Parathyroid adenoma (tissue), 2 donors: ENCODE measurements at regions not wholly inside any gene's neighbourhood (a gene's known extent, or its start where the extent isn't known, plus 50 kb on each side); places are given as distances from the start of the nearest gene placed in this dataset.

Experiments used
- H2AFZ ChIP-seq: fragments of 300-600 bp; sonication (generic); one replicate; pipeline ENCODE4 v1.7.0; 2017; ENCODE audit warnings: antibody characterized with exemption, mild to moderate bottlenecking
- H3K27ac ChIP-seq: fragments of 300-600 bp; sonication (generic); one replicate; pipeline ENCODE4 v1.7.0; 2017
- H3K27me3 ChIP-seq: fragments of 300-600 bp; sonication (generic); one replicate; pipeline ENCODE4 v1.7.0; 2017; ENCODE audit warnings: low read length; ENCODE audit not compliant: control insufficient read depth, insufficient read depth
- H3K36me3 ChIP-seq: fragments of 300-600 bp; sonication (generic); one replicate; pipeline ENCODE4 v1.7.0; 2017; ENCODE audit warnings: low read length; ENCODE audit not compliant: control insufficient read depth, insufficient read depth
- H3K4me1 ChIP-seq: fragments of 300-600 bp; sonication (generic); one replicate; pipeline ENCODE4 v1.7.0; 2017; ENCODE audit warnings: control low read depth
- H3K4me2 ChIP-seq: fragments of 300-600 bp; sonication (generic); one replicate; pipeline ENCODE4 v1.7.0; 2017; ENCODE audit warnings: low read length
- H3K4me3 ChIP-seq: fragments of 300-600 bp; sonication (generic); one replicate; pipeline ENCODE4 v1.7.0; 2017; ENCODE audit warnings: low read depth, low read length
- H3K79me2 ChIP-seq: fragments of 300-600 bp; sonication (generic); one replicate; pipeline ENCODE4 v1.7.0; 2017; ENCODE audit warnings: control low read depth
- H3K9ac ChIP-seq: fragments of 300-600 bp; sonication (generic); one replicate; pipeline ENCODE4 v1.7.0; 2017; ENCODE audit warnings: mild to moderate bottlenecking
- H3K9me3 ChIP-seq: fragments of 300-600 bp; sonication (generic); one replicate; pipeline ENCODE4 v1.7.0; 2017; ENCODE audit warnings: low read length; ENCODE audit not compliant: control insufficient read depth
- TF ChIP-seq, protein P1 (sequence below): fragments of 300-600 bp; sonication (generic); IDR thresholded peaks from one replicate; pipeline ENCODE4 v1.7.0; 2017; ENCODE audit warnings: antibody characterized with exemption, mild to moderate bottlenecking
- donor health status: primary hyperparathyroidism.

DNA sequence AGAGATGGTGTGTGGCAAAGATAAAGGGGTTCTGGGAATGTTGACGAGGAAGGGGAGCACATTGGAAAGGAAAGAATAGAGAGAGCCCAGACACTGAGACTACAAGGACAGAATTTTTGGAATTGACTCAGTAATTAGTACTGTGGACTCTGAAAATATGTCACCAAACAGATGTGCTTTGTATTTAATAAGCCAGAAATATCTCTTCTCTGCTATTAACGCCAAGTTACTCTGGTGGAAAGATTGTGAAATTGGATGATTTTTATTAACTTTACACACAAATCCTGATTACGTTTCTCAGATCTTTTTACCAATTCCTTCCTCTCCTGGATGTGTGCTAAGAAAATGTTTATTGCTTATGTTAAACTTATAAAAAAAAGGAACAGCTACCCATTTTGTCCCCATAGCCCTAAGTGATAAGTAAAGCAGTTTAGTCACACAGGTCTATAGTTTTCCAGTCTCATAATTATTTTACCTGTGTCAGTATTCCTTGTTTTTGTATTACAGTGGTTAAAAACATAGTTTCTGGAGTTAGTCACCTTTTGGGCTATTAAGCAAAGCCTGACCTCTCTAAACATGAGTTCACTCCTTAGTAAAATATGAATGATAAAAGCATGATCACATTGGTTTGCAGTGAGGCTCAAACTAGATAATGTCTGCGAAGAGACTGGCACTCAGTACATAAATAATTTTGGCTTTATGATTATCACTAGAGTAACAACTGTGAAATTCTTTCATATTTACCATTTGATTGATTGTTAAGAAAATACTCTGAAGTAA is 1068.3 kb downstream of the STIM2 start:
- H3K36me3 ChIP-seq, result no peaks in the 10 kb centered on the region
- no peaks in the 10 kb centered on the region for H3K27me3 ChIP-seq
- no peak overlapping the region for H3K27ac ChIP-seq
- H3K4me2 ChIP-seq, result no peak overlapping the region
- TF ChIP-seq, protein P1, sequence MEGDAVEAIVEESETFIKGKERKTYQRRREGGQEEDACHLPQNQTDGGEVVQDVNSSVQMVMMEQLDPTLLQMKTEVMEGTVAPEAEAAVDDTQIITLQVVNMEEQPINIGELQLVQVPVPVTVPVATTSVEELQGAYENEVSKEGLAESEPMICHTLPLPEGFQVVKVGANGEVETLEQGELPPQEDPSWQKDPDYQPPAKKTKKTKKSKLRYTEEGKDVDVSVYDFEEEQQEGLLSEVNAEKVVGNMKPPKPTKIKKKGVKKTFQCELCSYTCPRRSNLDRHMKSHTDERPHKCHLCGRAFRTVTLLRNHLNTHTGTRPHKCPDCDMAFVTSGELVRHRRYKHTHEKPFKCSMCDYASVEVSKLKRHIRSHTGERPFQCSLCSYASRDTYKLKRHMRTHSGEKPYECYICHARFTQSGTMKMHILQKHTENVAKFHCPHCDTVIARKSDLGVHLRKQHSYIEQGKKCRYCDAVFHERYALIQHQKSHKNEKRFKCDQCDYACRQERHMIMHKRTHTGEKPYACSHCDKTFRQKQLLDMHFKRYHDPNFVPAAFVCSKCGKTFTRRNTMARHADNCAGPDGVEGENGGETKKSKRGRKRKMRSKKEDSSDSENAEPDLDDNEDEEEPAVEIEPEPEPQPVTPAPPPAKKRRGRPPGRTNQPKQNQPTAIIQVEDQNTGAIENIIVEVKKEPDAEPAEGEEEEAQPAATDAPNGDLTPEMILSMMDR, result no peak
- no peaks in the 10 kb centered on the region for H3K79me2 ChIP-seq
- H3K9me3 ChIP-seq, result no peaks in the 10 kb centered on the region
- no peak overlapping the region for H3K4me3 ChIP-seq
- no peak overlapping the region for H2AFZ ChIP-seq
- no peak overlapping the region for H3K9ac ChIP-seq
- no peaks in the 10 kb centered on the region for H3K4me1 ChIP-seq

DNA sequence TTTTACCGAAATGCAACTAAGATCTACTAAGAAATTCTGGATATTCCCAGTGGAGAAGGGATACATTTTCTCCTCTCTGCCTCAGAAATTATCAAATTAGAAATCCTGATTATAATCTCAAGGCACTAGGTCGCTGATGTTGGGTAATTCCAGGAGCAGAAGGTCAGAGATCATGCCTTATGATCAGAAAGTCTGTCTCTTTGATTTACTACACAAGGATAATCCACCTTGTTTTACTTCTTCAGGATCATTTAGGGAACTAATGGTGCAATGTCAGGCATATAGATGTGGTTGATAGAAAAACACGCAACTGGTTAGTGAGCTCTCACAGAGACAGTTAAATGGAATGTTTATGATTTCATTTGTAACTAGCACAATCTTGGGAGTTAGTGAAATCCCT is 1069.7 kb downstream of the STIM2 start:
- Histone ChIP-seq H3K27me3 (no peaks in the 10 kb centered on the region), H3K27ac (no peak overlapping the region)
- TF ChIP-seq, protein P1, result no peak

DNA sequence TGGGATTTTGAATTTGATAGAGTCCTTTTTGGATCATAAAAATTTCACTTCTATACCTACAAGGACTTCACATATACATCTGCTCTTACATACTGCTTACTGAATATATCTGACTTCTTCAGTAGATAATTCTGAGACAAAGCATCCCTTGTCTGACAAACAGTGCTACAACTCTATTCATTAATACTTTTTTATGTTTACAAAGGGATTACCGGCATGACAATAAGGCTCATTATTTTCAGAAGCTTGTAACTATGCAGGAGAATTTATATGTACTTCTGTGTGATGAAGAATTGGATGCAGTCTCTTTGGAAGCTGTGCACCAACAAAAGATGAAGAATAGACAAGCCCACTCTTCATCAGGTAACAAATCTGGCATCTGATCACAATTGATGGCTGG is 1070.3 kb downstream of the STIM2 start:
- no peak overlapping the region for H3K9ac ChIP-seq
- no peak overlapping the region for H3K27ac ChIP-seq
- H3K4me3 ChIP-seq, result no peak overlapping the region
- H3K4me1 ChIP-seq, result no peaks in the 10 kb centered on the region
- no peaks in the 10 kb centered on the region for H3K36me3 ChIP-seq
- no peak overlapping the region for H3K4me2 ChIP-seq
- H2AFZ ChIP-seq, result no peak overlapping the region
- no peaks in the 10 kb centered on the region for H3K27me3 ChIP-seq
- H3K79me2 ChIP-seq, result no peaks in the 10 kb centered on the region
- TF ChIP-seq, protein P1, result no peak
- H3K9me3 ChIP-seq, result no peaks in the 10 kb centered on the region

More for the DNA sequence above, 1069.7 kb downstream of the STIM2 start:
- no peaks in the 10 kb centered on the region for H3K79me2 ChIP-seq
- no peaks in the 10 kb centered on the region for H3K9me3 ChIP-seq
- no peak overlapping the region for H3K9ac ChIP-seq
- H3K4me3 ChIP-seq, result no peak overlapping the region
- H3K4me2 ChIP-seq, result no peak overlapping the region
- H3K36me3 ChIP-seq, result no peaks in the 10 kb centered on the region
- H3K4me1 ChIP-seq, result no peaks in the 10 kb centered on the region
- H2AFZ ChIP-seq, result no peak overlapping the region

DNA sequence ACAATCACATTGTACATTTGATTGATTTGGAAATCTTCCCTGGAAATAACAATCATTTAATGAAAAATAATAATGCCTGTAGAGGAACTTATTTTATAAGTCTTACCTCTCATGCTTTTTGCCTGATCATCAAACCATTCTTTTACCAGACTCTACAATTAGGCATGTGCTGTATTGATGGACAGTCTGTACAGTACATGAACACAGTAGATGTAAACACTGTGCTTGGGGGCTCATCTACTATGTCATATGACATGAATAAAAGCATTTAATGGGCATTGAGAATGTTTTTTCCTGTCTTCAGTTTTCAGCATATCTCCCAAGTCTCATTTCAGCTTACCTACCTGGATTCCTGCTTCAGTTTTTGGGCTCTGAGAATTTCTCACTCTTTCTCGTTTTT is 1070.9 kb downstream of the STIM2 start:
- H3K9me3 ChIP-seq, result no peaks in the 10 kb centered on the region
- H3K36me3 ChIP-seq, result no peaks in the 10 kb centered on the region
- TF ChIP-seq, protein P1, result no peak
- no peak overlapping the region for H3K4me2 ChIP-seq
- no peaks in the 10 kb centered on the region for H3K79me2 ChIP-seq
- H3K4me1 ChIP-seq, result no peaks in the 10 kb centered on the region
- H3K27me3 ChIP-seq, result no peaks in the 10 kb centered on the region
- H2AFZ ChIP-seq, result no peak overlapping the region
- H3K27ac ChIP-seq, result no peak overlapping the region
- H3K9ac ChIP-seq, result no peak overlapping the region
- no peak overlapping the region for H3K4me3 ChIP-seq

DNA sequence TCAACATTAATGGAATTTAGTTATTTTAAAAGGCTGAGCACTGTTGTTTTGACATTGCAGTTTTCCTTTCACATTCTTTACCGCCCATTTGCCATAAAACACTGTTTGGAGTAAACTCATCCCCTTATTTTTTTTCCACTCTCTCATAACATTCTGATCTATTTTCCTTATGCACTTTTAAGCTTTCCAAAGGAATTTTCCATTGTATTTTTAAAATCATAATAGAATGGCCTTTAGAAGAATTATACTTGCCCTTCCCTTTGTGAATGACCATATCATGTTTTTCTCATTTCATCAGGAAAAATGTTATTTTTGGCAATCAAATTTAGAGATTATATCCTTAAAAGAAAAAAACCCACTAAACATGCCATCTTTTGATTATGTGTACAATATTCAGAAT is 1074.2 kb downstream of the STIM2 start:
- H3K36me3 ChIP-seq, result no peaks in the 10 kb centered on the region
- H3K4me2 ChIP-seq, result no peak overlapping the region
- H3K79me2 ChIP-seq, result no peaks in the 10 kb centered on the region
- H3K27ac ChIP-seq, result no peak overlapping the region
- H3K4me3 ChIP-seq, result no peak overlapping the region
- TF ChIP-seq, protein P1, result no peak
- no peaks in the 10 kb centered on the region for H3K9me3 ChIP-seq
- no peak overlapping the region for H3K9ac ChIP-seq
- H3K27me3 ChIP-seq, result no peaks in the 10 kb centered on the region
- no peaks in the 10 kb centered on the region for H3K4me1 ChIP-seq
- H2AFZ ChIP-seq, result no peak overlapping the region
